ENCODE measurements at regions not wholly inside any gene's neighbourhood (a gene's known extent, or its start where the extent isn't known, plus 50 kb on each side); places are given as distances from the start of the nearest gene placed in this dataset.
"Not testable (repeated sequence)": the region's sequence is repeated elsewhere in the genome, so short reads cannot be mapped to it uniquely, and the experiment has no call there.

DNA sequence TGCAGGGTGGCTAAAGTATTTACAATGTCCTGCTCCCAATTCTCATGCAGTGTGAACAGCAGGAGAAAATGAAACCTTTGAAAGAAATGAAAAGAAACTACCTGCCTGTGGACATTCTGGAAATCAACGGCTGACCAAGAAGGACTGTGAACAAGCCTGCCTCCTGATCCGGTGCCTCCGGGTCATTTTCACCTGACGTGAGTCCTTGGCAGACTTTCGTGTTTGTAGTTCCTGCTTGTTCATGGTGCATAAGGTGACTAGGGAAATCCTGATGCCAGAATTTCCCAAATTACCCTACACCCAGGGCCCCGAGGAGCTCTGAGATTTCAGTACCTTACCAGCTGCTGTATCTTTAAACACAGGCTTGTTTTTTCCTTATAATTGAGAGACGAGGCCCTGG lies 317.5 kb downstream of the TLE1 start:
- no peak for DNase-seq (ENCODE audit: low read depth in 2 of 3, low spot score in 2 of 3)

GRCh38 chr9:81370650-81371049 lies 318.7 kb downstream of the TLE1 start:
- DNase-seq (ENCODE audit: low read depth in 2 of 3, low spot score in 2 of 3) = no peak

- DNase-seq (ENCODE audit: low read depth in 2 of 3, low spot score in 2 of 3) = no peak
Measured at GRCh38 chr9:81370096-81370495, 319.3 kb downstream of the TLE1 start.

DNA sequence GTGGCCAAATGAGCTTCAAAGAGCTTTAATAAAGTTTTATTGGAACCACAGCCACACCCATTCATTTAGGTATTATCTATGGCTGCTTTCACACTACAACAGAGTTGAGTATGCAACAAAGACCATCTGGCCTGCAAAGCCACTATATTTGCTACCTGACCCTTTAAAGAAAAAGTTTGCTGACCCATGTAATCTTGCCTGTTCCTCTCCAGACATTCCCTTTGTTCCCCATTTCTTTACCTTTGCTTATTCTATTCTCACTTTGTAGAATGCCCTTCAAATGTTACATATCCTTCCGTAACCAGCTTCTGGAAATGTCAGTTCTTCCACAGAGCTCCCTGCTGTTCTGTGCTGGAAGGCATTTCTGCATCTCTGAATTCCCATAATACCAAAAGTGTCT lies 320.2 kb downstream of the TLE1 start:
- DNase-seq (ENCODE audit: low read depth in 2 of 3, low spot score in 2 of 3) = no peak

DNA sequence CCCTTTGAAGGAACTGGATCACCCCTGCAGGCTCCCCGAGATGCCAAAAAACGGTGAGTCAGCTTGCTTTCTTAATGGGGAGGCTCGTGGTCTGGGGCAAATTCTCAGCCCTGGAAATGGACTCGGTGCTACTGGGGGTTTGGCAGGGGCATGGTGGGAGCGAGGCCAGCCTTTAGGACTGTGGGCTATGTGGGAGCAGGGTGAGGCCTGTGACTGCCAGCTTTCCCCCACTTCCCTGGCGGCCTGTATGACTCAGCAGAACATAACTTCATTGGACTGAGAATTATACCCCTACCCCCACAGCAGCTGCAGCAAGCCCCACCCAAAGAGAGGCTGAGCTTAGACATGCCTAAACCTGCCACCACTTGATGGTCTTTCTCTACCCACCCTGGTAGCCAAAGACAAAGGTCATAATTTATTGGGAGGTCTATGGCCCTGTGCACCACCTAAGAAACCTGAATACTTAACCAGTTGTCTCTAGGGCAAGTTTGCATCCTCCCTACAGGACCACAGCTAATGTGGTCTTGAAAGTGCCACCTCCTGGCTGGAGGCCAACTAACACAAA lies 325.3 kb downstream of the TLE1 start:
- no peak for DNase-seq (ENCODE audit: low read depth in 2 of 3, low spot score in 2 of 3)

DNA sequence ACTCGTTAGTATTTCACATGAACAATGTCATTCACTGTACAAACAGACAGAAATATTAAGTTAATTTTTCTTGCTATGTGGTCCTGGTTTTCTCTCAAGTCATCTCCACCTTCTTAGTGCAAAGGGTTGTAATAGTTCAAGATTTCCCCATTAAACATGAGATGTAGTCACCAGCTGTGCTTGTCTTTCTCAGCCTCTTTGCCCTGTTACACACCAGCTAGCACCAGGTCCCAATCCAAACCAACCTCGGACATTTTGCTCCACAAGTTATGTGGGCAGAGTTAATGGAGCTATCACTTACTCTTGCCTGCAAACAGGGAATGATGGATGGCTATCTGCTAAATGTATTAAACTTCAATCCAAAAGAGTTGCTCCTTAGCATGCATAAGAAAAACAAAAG lies 328.1 kb downstream of the TLE1 start:
- no peak for DNase-seq (ENCODE audit: low read depth in 2 of 3, low spot score in 2 of 3)

GRCh38 chr9:81351166-81351565 lies 338.2 kb downstream of the TLE1 start:
- DNase-seq (ENCODE audit: low read depth in 2 of 3, low spot score in 2 of 3) = no peak

- DNase-seq (ENCODE audit: low read depth in 2 of 3, low spot score in 2 of 3) = no peak
Measured at GRCh38 chr9:81344366-81344765, 345.0 kb downstream of the TLE1 start.

DNA sequence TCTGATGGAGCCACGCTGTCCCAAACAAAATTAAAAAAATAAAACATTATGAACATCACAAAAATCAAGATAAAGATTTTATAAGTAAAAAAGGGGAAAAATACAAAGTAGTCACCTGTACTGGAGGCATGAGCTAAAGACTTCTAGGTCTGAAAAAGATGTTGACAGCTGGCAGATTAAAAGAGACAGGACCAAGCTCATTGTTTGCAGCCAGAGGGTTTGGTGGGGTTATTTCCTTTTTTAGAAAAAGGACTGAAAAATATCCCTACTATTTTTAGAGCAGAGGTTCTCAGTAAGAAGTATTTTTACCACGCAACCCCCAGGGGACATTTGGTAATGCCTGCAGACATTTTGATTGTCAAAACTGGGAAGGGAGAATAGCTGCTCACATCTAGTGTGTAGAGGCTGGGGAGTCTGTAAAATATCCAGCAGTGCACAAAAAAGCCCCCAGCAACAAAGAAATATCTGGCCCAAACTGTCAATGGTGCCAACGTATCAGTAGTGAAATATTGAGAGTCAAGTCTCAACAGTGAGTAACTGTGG lies 353.4 kb downstream of the TLE1 start:
- no peak for DNase-seq (ENCODE audit: low read depth in 2 of 3, low spot score in 2 of 3)

- no peak for DNase-seq (ENCODE audit: low read depth in 2 of 3, low spot score in 2 of 3)
Measured at GRCh38 chr9:81321551-81321950, 367.8 kb downstream of the TLE1 start.

DNA sequence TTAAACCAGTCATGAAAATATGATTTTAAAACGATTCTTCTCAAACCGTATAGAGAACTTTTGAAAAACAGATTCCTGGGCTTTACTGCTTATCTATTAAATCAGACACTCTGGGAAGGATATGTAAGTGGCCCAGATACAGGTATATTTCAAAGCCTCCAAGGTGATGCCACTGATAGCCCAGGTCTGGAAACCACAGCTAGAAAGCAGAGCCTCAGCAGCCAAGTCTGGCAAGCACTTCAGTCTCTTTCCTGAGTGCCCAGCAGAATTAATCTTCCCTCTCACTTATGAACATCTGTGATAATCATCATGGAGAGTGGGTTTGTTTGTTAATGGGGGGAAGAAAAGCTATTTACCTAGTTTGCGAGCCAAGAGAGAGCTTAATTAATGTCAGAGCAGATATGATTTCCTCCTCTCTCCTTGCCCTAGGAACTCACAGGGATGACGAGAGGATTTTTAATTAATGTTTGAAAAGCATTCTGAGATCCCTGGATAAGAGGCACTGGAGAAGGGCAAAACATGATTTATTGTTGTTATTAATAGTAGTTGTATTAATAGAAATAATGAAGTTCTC lies 368.4 kb downstream of the TLE1 start:
- DNase-seq (ENCODE audit: low read depth in 2 of 3, low spot score in 2 of 3) = no peak

DNA sequence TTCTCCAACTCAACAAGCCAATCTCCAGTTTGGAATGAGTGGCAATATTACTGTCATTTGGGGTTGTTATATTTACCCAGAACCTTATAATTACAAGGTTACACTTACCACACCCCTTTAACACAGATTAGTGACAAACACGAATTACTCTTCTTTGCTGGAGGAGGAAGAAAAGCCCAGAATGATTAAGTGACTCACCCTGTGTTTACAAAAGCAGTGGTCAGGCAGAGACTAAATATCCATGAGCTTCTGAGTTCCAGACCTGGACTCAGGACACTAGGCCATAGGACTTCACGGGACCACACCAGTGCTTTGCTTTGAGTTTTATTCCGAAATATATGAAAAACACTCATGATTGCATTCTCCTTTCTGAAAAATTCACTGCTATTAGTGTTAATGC lies 370.8 kb downstream of the TLE1 start:
- no peak for DNase-seq (ENCODE audit: low read depth in 2 of 3, low spot score in 2 of 3)

- no peak for DNase-seq (ENCODE audit: low read depth in 2 of 3, low spot score in 2 of 3)
Measured at GRCh38 chr9:81317939-81318338, 371.4 kb downstream of the TLE1 start.

DNA sequence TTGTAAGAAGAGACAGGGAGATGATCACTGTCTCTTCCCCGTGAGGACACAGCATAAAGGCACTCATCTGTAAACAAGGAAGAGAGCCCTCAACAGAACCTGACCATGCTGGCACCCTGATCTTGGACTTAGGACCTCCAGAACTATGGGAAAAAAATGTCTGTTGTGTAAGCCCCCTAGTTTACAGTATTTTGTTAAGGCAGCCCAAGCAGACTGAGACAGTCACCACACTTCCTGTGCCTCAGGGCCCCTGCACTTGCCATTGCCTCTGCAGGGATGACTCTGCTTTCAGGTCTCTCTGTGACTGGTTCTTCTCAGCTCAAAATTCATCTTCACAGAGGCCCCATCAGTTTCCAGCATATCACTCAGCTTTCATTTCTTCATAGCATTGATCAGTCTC lies 372.1 kb downstream of the TLE1 start:
- DNase-seq (ENCODE audit: low read depth in 2 of 3, low spot score in 2 of 3) = no peak

- DNase-seq (ENCODE audit: low read depth in 2 of 3, low spot score in 2 of 3) = no peak
Measured at GRCh38 chr9:81314490-81314889, 374.9 kb downstream of the TLE1 start.

DNA sequence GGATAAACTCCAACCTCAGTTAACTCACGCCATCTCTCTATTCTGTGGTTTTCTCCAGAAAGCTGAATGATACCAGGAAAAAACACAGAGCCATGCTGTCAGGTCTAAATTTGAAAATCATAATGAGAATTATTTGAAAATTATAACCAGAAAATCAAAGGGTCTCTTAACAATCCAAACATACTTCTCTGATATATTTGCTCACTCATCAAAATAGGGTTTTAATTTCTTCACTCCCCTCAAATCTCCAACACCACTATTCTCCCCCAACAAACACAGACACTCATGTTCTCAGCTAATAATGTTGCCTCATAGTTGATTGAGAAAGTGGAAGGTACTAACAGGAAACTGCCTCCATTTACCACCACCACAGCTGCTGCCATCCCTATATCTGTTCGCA lies 375.5 kb downstream of the TLE1 start:
- DNase-seq (ENCODE audit: low read depth in 2 of 3, low spot score in 2 of 3) = no peak

DNA sequence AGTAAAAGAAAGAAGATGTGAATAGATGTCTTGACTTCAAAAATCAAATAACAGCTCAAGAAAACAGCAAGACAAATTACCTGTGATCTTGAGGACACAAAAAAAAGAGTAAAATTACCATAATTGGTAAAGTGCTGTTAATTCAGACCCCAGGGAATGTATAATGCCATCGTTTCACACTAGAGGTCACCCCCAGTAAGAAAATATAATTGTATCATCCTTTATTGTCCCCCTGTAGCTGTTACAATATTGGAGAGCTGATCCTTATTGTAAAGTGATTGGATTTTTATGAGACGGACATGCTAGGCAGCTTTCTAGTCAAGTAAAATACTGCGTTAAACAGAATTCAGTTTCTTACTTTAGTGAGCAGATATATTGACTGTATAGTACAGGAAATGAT lies 377.0 kb downstream of the TLE1 start:
- DNase-seq (ENCODE audit: low read depth in 2 of 3, low spot score in 2 of 3) = no peak

GRCh38 chr9:81308404-81308803 lies 380.9 kb downstream of the TLE1 start:
- no peak for DNase-seq (ENCODE audit: low read depth in 2 of 3, low spot score in 2 of 3)

DNA sequence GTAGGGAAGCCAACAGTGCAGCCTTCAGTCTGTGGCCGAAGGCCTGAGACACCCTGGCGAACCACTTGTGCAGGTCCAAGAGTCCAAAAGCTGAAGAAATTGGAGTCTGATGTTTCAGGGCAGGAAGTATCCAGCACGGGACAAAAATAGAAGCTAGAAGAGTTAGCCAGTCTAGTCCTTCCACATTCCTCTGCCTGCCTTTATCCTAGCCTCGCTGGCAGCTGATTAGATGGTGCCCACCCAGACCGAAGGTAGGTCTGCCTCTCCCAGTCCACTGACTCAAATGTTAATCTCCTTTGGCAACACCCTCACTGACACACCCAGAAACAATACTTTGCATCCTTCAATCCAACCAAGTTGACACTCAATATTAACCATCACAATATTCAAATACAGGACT lies 381.6 kb downstream of the TLE1 start:
- DNase-seq (ENCODE audit: low read depth in 2 of 3, low spot score in 2 of 3) = not testable (repeated sequence)

- DNase-seq (ENCODE audit: low read depth in 2 of 3, low spot score in 2 of 3) = no peak
Measured at GRCh38 chr9:81305561-81306182, 383.7 kb downstream of the TLE1 start.

DNA sequence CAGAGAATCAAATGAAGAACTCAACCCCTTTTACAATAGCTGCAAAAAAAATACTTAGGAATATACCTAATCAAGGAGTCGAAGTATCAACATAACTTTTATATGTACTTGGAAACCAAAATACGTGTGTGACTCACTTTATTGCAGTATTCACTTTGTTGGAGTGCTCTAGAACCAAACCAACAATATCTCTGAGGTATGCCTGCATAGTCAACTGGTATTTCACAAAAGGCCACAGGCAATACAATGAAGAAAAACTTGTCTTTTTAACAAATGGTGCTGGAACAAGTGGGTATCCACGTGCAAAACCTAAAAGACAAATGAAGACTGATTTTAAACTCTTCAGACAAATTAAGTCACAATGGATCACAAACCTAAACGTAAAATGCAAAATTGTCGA lies 385.7 kb downstream of the TLE1 start:
- DNase-seq (ENCODE audit: low read depth in 2 of 3, low spot score in 2 of 3) = no peak

DNA sequence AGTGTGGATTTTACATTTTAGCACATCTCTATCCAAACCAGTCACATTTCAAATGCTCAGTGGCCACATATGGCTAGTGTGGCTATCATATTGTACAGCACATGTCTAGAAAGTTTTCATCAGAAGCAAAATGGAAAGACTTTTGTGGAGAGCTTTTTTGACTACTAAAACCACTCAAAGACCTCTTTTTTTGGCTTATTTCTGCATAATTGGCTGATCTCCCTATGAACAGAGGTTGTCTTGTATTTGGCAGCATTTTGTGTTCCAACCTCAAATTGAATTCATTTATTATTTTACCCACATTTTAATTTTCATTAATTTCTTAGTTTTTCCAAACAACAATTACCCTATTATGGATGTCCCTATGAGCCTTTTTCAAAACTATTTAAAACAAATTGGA lies 395.7 kb downstream of the TLE1 start:
- no peak for DNase-seq (ENCODE audit: low read depth in 2 of 3, low spot score in 2 of 3)
